ENCODE measurements at regions not wholly inside any gene's neighbourhood (a gene's known extent, or its start where the extent isn't known, plus 50 kb on each side); places are given as distances from the start of the nearest gene placed in this dataset.

GRCh38 chr4:167406181-167406580, 171.9 kb upstream of the SPOCK3 start:
- TF ChIP-seq CTCF (IDR thresholded peaks at IDR 0.05) (no peak), POLR2A (IDR thresholded peaks at IDR 0.05; ENCODE audit: low read depth) (no peak)
